ENCODE measurements at regions not wholly inside any gene's neighbourhood (a gene's known extent, or its start where the extent isn't known, plus 50 kb on each side); places are given as distances from the start of the nearest gene placed in this dataset.

- no peak for DNase-seq
Measured at GRCh38 chr1:98374098-98374497, 287.4 kb upstream of the SNX7 start.

- no peak for DNase-seq
Measured at GRCh38 chr1:98373056-98373455, 288.5 kb upstream of the SNX7 start.

GRCh38 chr1:98371764-98372163 lies 289.8 kb upstream of the SNX7 start:
- DNase-seq = no peak

GRCh38 chr1:98369463-98369862 lies 292.1 kb upstream of the SNX7 start:
- no peak for DNase-seq

GRCh38 chr1:98368995-98369394 lies 292.5 kb upstream of the SNX7 start:
- DNase-seq = no peak

- DNase-seq = no peak
Measured at GRCh38 chr1:98367426-98367825, 294.1 kb upstream of the SNX7 start.

GRCh38 chr1:98366343-98366742 lies 295.2 kb upstream of the SNX7 start:
- no peak for DNase-seq

- no peak for DNase-seq
Measured at GRCh38 chr1:98364544-98364943, 297.0 kb upstream of the SNX7 start.

- DNase-seq = no peak
Measured at GRCh38 chr1:98360864-98361263, 300.7 kb upstream of the SNX7 start.

- DNase-seq = no peak
Measured at GRCh38 chr1:98355656-98356383, 305.7 kb upstream of the SNX7 start.

GRCh38 chr1:98352378-98352777 lies 309.1 kb upstream of the SNX7 start:
- no peak for DNase-seq

GRCh38 chr1:98351561-98351960 lies 310.0 kb upstream of the SNX7 start:
- DNase-seq = no peak

GRCh38 chr1:98345417-98345816 lies 316.1 kb upstream of the SNX7 start:
- no peak for DNase-seq

- DNase-seq = no peak
Measured at GRCh38 chr1:98344731-98345130, 316.8 kb upstream of the SNX7 start.

GRCh38 chr1:98342566-98342965 lies 319.0 kb upstream of the SNX7 start:
- DNase-seq = no peak

- DNase-seq = no peak
Measured at GRCh38 chr1:98340511-98340910, 321.0 kb upstream of the SNX7 start.

- DNase-seq = no peak
Measured at GRCh38 chr1:98336472-98337083, 324.9 kb upstream of the SNX7 start.

- DNase-seq = no peak
Measured at GRCh38 chr1:98333936-98334335, 327.6 kb upstream of the SNX7 start.

GRCh38 chr1:98333406-98333805 lies 328.1 kb upstream of the SNX7 start:
- DNase-seq = no peak

- no peak for DNase-seq
Measured at GRCh38 chr1:98331718-98332311, 329.7 kb upstream of the SNX7 start.

GRCh38 chr1:98331243-98331642 lies 330.3 kb upstream of the SNX7 start:
- peak in 1 of 2 experiments; percentile 34 for DNase-seq

GRCh38 chr1:98330224-98330623 lies 331.3 kb upstream of the SNX7 start:
- DNase-seq = no peak

- no peak for DNase-seq
Measured at GRCh38 chr1:98328855-98329254, 332.7 kb upstream of the SNX7 start.

GRCh38 chr1:98327220-98327861 lies 334.2 kb upstream of the SNX7 start:
- DNase-seq = no peak
